ENCODE measurements at regions not wholly inside any gene's neighbourhood (a gene's known extent, or its start where the extent isn't known, plus 50 kb on each side); places are given as distances from the start of the nearest gene placed in this dataset.

- DNase-seq (ENCODE audit: low spot score): no peak
- intact Hi-C loops (cut with DNase I): loop anchor here in 1 of 2 donors (10.0 kb wide), 1 partner anchor 260 kb away; no protein-coding TSS in a partner anchor
These were observed 70.6 kb upstream of the C3orf80 start for GRCh38 chr3:160154596-160154995.

GRCh38 chr3:160157321-160157720 lies 67.9 kb upstream of the C3orf80 start:
- intact Hi-C loops (cut with DNase I): loop anchor here in 1 of 2 donors (10.0 kb wide), 1 partner anchor 257 kb away; no protein-coding TSS in a partner anchor
- DNase-seq (ENCODE audit: low spot score): no peak

- intact Hi-C loops (cut with DNase I): loop anchor here in 1 of 2 donors (10.0 kb wide), 1 partner anchor 255 kb away; no protein-coding TSS in a partner anchor
- no peak for DNase-seq (ENCODE audit: low spot score)
These were observed 65.9 kb upstream of the C3orf80 start for GRCh38 chr3:160159341-160159740.

DNA sequence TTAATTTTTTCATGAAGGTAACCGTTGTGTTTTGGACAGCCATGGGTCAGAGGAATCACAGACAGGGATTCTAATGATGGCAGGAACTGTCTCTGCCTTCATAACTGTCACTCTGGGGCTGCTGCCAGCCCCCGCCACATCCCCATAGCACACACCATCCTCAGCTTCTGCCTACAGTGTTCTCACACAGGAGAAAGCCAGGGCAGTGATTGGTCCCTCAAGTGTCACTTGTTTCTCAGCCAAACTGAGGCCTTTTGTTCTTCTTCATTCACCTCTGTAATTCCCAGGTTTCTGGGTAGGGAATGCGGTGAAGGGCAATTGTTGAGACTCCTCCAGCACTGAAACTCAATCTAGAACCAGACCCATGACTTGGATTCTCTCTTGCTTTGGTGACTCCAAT lies 65.4 kb upstream of the C3orf80 start:
- DNase-seq (ENCODE audit: low spot score): no peak
- intact Hi-C loops (cut with DNase I): loop anchor here (10.0 kb wide), 2 partner anchors 185 to 255 kb away; no protein-coding TSS in a partner anchor

DNA sequence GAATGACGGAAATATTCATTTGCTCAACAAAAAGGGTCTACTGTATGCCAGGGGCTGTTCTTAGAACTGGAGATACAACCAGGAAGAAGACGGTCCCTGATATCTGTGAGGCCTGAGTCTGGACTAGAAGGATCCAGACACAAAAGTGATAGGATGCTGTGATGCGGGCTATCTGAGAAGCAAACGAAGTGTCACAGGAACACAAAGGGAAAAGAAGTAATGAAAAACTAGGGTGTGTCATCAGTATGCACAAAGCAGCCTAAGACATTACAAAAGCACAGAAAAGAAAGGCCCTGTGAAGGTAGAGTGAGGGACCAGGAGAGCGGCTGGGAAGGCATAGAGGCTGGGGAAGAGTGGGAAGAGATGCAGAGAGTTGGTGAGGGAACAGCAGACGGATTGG lies 63.3 kb upstream of the C3orf80 start:
- DNase-seq (ENCODE audit: low spot score): no peak
- intact Hi-C loops (cut with DNase I): loop anchor here in 1 of 2 donors (10.0 kb wide), 2 partner anchors 183 to 253 kb away; no protein-coding TSS in a partner anchor

DNA sequence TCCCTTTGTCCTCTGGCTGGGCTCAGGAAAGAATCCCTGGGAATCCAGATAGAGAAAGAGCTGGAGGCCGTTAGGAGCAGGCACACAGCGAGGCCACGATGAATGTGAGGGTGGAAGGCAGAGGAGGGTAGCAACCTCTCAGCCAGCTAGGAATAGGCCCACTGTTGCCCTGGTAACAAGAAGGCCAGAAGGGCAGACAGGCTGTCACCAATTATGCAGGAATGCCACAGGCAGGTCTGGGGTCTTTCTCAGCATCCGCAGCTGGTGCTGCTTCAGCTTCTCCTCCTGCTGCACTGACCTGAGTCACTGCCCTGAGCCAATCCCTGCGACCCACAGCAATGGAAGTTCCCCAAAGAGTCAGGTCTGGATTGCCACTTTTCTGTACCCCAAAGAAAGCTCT lies 62.8 kb upstream of the C3orf80 start:
- intact Hi-C loops (cut with DNase I): loop anchor here in 1 of 2 donors (10.0 kb wide), 2 partner anchors 182 to 252 kb away; no protein-coding TSS in a partner anchor
- no peak for DNase-seq (ENCODE audit: low spot score)

GRCh38 chr3:160163229-160163878 lies 61.9 kb upstream of the C3orf80 start:
- intact Hi-C loops (cut with DNase I): loop anchor here in 1 of 2 donors (10.0 kb wide), 2 partner anchors 181 to 251 kb away; no protein-coding TSS in a partner anchor

DNA sequence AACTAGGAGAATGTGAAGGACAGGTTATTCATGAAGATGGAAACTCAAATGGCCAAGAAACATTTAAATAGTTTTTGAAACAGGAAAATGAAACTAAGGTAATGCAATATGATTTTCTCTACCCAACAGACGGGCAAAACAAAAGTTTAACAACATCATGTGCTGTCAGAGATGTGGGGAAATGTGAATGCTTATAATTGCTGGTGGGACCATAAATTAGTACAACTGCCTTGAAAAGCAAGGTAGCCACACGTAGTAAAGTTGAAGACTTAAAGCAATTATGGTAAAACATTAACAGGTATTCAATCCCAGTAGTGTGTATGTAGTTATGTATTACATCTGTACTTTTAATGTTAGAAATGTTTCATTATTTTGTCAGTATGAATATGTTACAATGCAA lies 57.0 kb upstream of the C3orf80 start:
- intact Hi-C loops (cut with DNase I): loop anchor here in 1 of 2 donors (10.0 kb wide), 2 partner anchors 177 to 247 kb away; no protein-coding TSS in a partner anchor
- no peak for DNase-seq (ENCODE audit: low spot score)

More at GRCh38 chr3:160163229-160163878, 61.9 kb upstream of the C3orf80 start:
- DNase-seq (ENCODE audit: low spot score): no peak

DNA sequence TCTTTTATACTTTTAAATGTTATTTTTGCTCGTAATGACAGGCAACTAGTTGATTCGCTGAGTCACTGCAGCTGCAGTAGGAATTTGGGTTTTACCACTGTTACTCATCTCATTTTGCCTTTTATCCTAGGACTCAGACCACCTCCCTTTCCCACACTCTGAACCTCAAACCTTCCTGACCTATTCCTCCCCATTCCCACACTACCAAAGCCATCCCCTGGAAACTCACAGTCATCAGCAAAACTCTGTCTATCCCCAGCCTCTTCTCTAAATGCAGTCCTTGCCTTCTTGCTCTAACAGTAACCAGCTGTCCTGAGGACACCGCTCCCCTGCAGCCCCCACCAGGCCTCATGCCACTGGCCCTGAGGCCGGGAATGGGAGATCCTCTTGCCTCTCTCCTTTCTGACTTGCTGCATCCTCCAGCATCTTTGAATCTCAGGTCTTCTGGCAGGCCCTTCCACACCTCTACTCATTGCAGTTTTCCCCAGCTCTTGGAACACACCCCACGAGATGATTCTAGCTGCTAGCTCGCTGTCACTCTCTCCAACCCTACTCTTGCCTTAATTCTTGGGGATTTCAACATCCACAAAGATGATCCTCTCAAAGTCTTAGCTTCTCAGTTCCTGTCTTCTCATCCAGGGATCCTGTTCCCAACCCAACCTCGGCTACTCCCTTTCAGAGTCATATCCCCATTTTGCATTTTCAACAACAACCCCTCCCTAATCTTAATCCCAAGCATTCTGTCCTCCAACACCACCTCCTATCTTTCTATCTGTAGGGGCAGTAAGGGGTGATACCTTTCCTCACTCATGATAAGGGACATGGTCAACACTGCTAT lies 55.9 kb upstream of the C3orf80 start:
- intact Hi-C loops (cut with DNase I): loop anchor here in 1 of 2 donors (10.0 kb wide), 2 partner anchors 175 to 245 kb away; no protein-coding TSS in a partner anchor
- no peak for DNase-seq (ENCODE audit: low spot score)

GRCh38 chr3:160170409-160171370 lies 54.5 kb upstream of the C3orf80 start:
- intact Hi-C loops (cut with DNase I): no loop called here
- no peak for DNase-seq (ENCODE audit: low spot score)

DNA sequence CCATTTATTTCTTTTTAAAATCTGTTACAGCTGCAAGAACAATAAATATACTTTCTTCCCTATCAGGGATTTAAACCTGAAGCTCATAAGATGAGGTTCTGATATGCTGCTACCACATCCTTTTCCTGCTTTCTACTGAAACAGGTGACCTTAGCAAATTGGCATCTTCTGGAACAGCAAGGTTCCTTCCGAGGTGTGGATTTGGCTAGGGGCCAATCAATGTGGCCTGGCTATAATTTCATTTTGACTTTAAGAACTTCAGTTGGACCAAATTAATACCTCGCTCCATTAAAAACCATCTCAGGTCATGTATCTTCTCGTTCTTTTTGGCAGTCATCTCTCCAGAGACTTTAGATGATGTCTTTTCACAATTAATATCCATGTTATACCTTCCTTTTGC lies 53.4 kb upstream of the C3orf80 start:
- intact Hi-C loops (cut with DNase I): no loop called here
- DNase-seq (ENCODE audit: low spot score): no peak

DNA sequence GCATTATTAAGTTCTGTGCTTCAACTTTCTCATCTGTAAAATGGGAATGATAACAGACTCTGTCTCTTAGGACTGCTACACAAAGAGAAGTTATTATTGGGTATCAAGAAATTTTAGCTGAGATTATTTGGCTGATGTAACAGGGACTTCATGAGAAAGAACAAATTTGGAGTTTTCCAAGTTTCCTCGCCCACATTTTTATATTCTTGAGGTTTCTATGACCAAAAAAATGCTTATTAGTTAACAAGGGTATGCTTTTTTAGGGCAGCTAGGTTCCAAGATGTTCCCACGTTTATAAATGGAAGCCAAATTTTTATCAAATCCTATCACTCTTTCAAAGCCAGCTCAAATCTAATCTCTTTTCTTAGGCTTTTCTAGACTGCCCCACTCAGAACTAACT lies 50.6 kb upstream of the C3orf80 start:
- no peak for DNase-seq (ENCODE audit: low spot score)
- intact Hi-C loops (cut with DNase I): no loop called here

Data from posterior vena cava (tissue), 2 donors.